Prostate gland (tissue), 2 donors: ENCODE measurements at regions not wholly inside any gene's neighbourhood (a gene's known extent, or its start where the extent isn't known, plus 50 kb on each side); places are given as distances from the start of the nearest gene placed in this dataset.

ENCODE experiments used
- DNase-seq: peaks from one replicate; pipeline ENCODE4 v3.0.0-alpha.2; 2019; ENCODE audit warnings: low spot score
- H3K27ac ChIP-seq, 2 donors: fragments of 200-600 bp; sonication (generic); 2 replicates each; pipeline ENCODE4 v1.5.1; 2017 to 2019
- H3K27me3 ChIP-seq: fragments of 200-600 bp; sonication (generic); replicated peaks from 2 replicates; pipeline ENCODE4 v1.5.1; 2019; ENCODE audit not compliant: insufficient read depth
- H3K36me3 ChIP-seq, 2 donors: fragments of 200-600 bp; sonication (generic); 1 replicate in 1 of 2; 2 replicates in 1 of 2; pipeline versions ENCODE4 v1.5.1 to v1.8.1; 2017 to 2019
- H3K4me1 ChIP-seq: fragments of 200-600 bp; sonication (generic); replicated peaks from 2 replicates; pipeline ENCODE4 v1.5.1; 2019
- H3K4me3 ChIP-seq, 2 donors: fragments of 200-600 bp; sonication (generic); 2 replicates each; pipeline ENCODE4 v1.5.1; 2017 to 2019
- H3K9me3 ChIP-seq: fragments of 200-600 bp; sonication (generic); 2 replicates; pipeline ENCODE4 v1.5.1; 2017
- POLR2A ChIP-seq: fragments of 450-650 bp; IDR thresholded peaks from one replicate; pipeline ENCODE4 v1.6.1; 2016; ENCODE audit warnings: antibody characterized with exemption, mild to moderate bottlenecking
- POLR2AphosphoS5 ChIP-seq: sonication (generic); formaldehyde crosslinking; IDR thresholded peaks from one replicate; pipeline ENCODE4 v1.6.1; 2017; ENCODE audit warnings: antibody characterized with exemption
- WGBS: methylation state at CpG from one replicate; pipeline ENCODE4 v1.1.5; 2018; 5-methylcytosine and 5-hydroxymethylcytosine counted together
- intact Hi-C: fragments of 100-400 bp; cut with DNase I; formaldehyde crosslinking; loops from one replicate; pipeline ENCODE4 v1.14.2; 2022
- TF ChIP-seq, protein P1 (sequence below), 4 experiments: fragments of 200-600 bp in 2 of 4; fragments of 450-650 bp in 2 of 4; sonication (generic) in 2 of 4; IDR thresholded peaks; 1 replicate in 3 of 4; 2 replicates in 1 of 4; pipeline ENCODE4 v1.5.1; 2016 to 2019; ENCODE audit warnings: antibody characterized with exemption in 4 of 4, mild to moderate bottlenecking in 2 of 4, moderate library complexity in 2 of 4

DNA sequence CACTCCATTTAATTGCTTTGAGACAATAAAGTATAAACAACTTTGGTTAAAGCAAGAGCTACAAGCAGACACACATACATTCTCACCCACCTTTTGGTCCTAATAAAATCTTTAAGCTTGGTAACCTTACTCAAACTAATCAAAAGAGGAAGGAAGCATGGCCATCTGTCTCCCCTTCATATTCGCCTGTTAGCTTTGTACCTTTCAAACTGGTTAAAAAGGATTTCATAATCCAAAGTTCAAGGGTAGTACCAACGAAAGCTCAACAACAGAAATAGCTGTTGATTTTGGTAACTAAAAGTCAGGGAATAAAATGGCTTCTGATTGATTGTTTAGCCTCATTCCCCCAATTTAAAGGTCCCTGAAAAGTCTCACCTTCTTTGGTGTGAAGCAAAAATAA is 456.9 kb downstream of the BCAT1 start:
- Histone ChIP-seq H3K4me1 (no peaks in the 10 kb centered on the region), H3K27me3 (no peaks in the 10 kb centered on the region), H3K36me3 (no peaks in the 10 kb centered on the region), H3K4me3 (no peak overlapping the region), H3K9me3 (no peaks in the 10 kb centered on the region), H3K27ac (no peak overlapping the region)
- WGBS = 86% methylated on average over 2 of the region's 2 CpGs
- DNase-seq = no peak
- intact Hi-C loops = no loop called here
- TF ChIP-seq POLR2AphosphoS5 = no peak

DNA sequence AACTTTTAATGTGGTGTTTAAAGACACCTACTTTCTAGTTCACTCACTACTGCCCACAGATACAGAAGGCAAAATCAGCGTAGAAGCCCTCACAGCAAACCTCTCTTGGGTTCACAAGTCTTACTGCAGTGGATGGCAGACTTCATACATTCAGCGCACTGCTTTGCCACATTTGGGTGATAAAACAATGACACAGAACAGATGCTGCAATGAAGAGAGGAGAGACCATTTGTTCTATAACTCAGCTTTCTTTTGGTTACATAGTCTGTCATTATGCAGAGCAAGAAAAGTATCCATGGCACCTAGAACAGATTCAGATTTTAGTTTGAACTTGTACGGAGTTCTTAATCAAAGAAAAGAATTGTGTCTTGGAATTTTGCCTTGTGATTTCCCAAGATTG is 459.0 kb downstream of the BCAT1 start:
- DNase-seq = no peak
- H3K27me3 ChIP-seq = no peaks in the 10 kb centered on the region
- no peak overlapping the region for H3K4me3 ChIP-seq
- H3K27ac ChIP-seq = no peak overlapping the region
- no peaks in the 10 kb centered on the region for H3K36me3 ChIP-seq
- no peaks in the 10 kb centered on the region for H3K9me3 ChIP-seq
- TF ChIP-seq POLR2AphosphoS5 (no peak), POLR2A (no peak)
- TF ChIP-seq, protein P1, sequence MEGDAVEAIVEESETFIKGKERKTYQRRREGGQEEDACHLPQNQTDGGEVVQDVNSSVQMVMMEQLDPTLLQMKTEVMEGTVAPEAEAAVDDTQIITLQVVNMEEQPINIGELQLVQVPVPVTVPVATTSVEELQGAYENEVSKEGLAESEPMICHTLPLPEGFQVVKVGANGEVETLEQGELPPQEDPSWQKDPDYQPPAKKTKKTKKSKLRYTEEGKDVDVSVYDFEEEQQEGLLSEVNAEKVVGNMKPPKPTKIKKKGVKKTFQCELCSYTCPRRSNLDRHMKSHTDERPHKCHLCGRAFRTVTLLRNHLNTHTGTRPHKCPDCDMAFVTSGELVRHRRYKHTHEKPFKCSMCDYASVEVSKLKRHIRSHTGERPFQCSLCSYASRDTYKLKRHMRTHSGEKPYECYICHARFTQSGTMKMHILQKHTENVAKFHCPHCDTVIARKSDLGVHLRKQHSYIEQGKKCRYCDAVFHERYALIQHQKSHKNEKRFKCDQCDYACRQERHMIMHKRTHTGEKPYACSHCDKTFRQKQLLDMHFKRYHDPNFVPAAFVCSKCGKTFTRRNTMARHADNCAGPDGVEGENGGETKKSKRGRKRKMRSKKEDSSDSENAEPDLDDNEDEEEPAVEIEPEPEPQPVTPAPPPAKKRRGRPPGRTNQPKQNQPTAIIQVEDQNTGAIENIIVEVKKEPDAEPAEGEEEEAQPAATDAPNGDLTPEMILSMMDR (IDR thresholded peaks at IDR 0.05) = no peak
- no peaks in the 10 kb centered on the region for H3K4me1 ChIP-seq
- intact Hi-C loops = no loop called here
- 66% methylated on average over 3 of the region's 3 CpGs for WGBS

DNA sequence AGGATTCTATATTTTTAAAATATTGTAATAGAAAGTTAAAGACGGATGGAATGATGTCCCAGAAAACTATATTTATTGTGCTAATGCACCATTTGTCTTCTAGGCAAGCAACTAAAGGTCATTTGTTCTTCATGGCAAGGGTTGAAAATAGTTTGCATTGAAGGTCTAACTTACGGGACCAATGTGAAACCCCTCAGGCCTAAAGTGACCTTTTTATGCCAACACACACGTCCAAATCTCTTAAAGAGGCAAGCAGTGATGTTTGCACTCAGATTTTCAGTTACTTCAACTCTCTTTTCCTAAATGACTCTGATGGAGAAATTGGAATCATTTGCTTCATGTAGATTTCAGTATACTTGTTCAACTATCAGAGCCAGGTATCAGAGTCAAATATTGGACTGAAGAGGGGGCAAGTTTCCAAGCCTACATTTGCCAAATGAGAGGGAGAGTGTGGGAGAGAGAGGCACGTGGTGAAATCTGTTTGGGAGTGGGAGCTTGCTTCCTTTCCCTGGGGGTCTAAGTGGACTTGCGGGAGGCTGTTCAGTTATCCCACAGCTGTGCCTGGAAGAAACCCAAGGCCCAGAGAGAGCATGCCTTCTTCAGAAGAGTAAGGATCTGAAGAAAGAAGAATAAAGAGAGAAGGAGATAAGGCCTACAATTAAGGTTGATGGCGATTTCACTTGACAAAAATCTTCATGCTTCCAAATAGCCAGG is 459.8 kb downstream of the BCAT1 start:
- intact Hi-C loops = no loop called here
- WGBS = 87% methylated on average over 6 of the region's 6 CpGs
- Histone ChIP-seq H3K9me3 (no peaks in the 10 kb centered on the region), H3K4me1 (no peaks in the 10 kb centered on the region), H3K4me3 (no peak overlapping the region), H3K36me3 (no peaks in the 10 kb centered on the region), H3K27me3 (no peaks in the 10 kb centered on the region), H3K27ac (no peak overlapping the region)
- DNase-seq = no peak
- TF ChIP-seq POLR2AphosphoS5 = no peak
- no peak for TF ChIP-seq POLR2A
- TF ChIP-seq, protein P1 (IDR thresholded peaks at IDR 0.05) = no peak

DNA sequence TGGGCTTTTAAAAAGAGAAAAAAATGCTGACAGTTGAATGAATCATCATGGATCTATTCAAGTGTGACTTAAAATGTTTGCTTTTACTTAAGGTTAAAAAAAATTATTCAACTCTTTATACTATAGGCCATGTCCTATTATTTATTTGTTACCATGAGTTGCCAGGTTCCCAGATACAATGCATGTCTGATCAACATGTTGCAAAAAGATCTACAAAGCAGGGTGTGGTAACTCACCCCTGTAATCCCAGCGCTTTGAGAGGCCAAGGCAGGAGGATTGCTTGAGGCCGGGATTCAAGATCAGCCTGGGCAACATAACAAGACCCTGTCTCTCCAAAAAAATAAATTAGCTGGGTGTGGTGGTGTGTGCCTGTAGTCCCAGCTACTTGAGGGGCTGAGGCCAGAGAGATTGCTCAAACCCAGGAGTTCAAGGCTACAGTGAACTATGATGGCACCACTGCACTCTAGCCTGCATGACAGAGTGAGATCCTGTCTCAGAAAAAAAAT is 460.8 kb downstream of the BCAT1 start:
- intact Hi-C loops = no loop called here
- DNase-seq = no peak
- no peaks in the 10 kb centered on the region for H3K36me3 ChIP-seq
- no peak overlapping the region for H3K27ac ChIP-seq
- H3K4me3 ChIP-seq = no peak overlapping the region
- H3K9me3 ChIP-seq = no peaks in the 10 kb centered on the region
- no peaks in the 10 kb centered on the region for H3K4me1 ChIP-seq
- TF ChIP-seq POLR2AphosphoS5 (no peak), POLR2A (no peak)
- TF ChIP-seq, protein P1 (IDR thresholded peaks at IDR 0.05) = no peak
- H3K27me3 ChIP-seq = no peaks in the 10 kb centered on the region
- WGBS = 95% methylated on average over 2 of the region's 2 CpGs

DNA sequence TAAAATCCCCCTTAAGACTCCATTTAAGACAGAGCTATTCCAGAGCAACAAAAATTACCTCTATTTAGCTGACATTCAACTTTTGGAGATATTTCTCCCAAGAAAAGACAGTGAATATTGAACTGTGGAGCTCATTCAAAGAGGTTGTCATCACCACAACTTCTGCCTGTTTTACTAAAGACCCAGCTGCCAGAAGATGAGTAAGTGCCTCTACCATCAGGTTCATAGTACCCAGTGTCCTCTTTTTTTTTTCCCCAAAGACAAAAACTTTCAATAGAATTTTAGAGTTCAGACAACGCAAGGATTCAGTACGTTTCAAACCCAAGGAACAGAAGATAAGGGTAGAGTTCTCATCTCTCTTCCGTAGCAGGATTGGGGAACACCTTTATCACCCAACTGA is 461.3 kb downstream of the BCAT1 start:
- TF ChIP-seq, protein P1 (IDR thresholded peaks at IDR 0.05) = no peak
- TF ChIP-seq POLR2A = no peak
- no peaks in the 10 kb centered on the region for H3K9me3 ChIP-seq
- no peaks in the 10 kb centered on the region for H3K4me1 ChIP-seq
- no peak overlapping the region for H3K4me3 ChIP-seq
- H3K36me3 ChIP-seq = no peaks in the 10 kb centered on the region
- H3K27me3 ChIP-seq = no peaks in the 10 kb centered on the region
- intact Hi-C loops = no loop called here
- no peak for DNase-seq
- H3K27ac ChIP-seq = no peak overlapping the region
- 86% methylated on average over 3 of the region's 3 CpGs for WGBS
